NCI-H146 treated with DMSO at 0.1 percent for 48 hours (cell line): ENCODE measurements at regions not wholly inside any gene's neighbourhood (a gene's known extent, or its start where the extent isn't known, plus 50 kb on each side); places are given as distances from the start of the nearest gene placed in this dataset.

Experiments
- DNase-seq: peaks from one replicate; lab custom pipeline; 2025; ENCODE audit not compliant: unreplicated experiment; lab: John Stamatoyannopoulos, UW

- no peak for DNase-seq
These were observed 53.9 kb upstream of the ZC3H12A start for GRCh38 chr1:37420456-37420855.

DNA sequence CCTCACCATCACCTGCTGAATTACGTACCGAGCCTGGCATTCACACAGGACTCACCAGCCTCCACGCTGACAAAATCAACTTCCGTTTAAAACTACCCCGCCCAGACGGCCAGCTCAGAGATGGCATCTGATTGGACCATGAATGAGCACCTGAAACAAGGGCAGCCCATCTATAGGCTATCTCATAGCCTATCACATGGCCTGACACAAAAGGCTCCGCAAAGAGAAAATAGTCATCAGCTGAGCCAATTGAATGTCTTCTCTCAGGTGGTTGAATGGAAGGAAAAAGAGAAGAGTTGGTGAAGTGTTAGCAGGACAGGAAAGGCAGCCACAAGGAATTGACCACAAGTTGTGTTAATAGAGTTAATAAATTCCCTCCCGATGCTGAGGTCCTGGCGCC is 50.6 kb upstream of the ZC3H12A start:
- DNase-seq = no peak

GRCh38 chr1:37424523-37424922 is 49.9 kb upstream of the ZC3H12A start:
- DNase-seq = no peak
